NOMO-1 treated with DMSO at 0.1 percent for 48 hours (cell line): ENCODE measurements at regions not wholly inside any gene's neighbourhood (a gene's known extent, or its start where the extent isn't known, plus 50 kb on each side); places are given as distances from the start of the nearest gene placed in this dataset.

Experiments
- DNase-seq: peaks from one replicate; lab custom pipeline; 2025; ENCODE audit not compliant: unreplicated experiment; lab: John Stamatoyannopoulos, UW

GRCh38 chr11:11045156-11045930 is 187.5 kb upstream of the ZBED5 start:
- DNase-seq, result no peak

- no peak for DNase-seq
Observed at GRCh38 chr11:11044137-11044855, 186.4 kb upstream of the ZBED5 start.

- DNase-seq, result no peak
Observed at GRCh38 chr11:11043721-11044120, 185.9 kb upstream of the ZBED5 start.

GRCh38 chr11:11039208-11039965 is 181.5 kb upstream of the ZBED5 start:
- no peak for DNase-seq

- DNase-seq, result no peak
Observed at GRCh38 chr11:11038782-11039181, 180.9 kb upstream of the ZBED5 start.

GRCh38 chr11:11038352-11038751 is 180.5 kb upstream of the ZBED5 start:
- no peak for DNase-seq

- DNase-seq, result peak; percentile 30
Observed at GRCh38 chr11:11036848-11037732, 179.2 kb upstream of the ZBED5 start.

- DNase-seq, result no peak
Observed at GRCh38 chr11:11036185-11036847, 178.5 kb upstream of the ZBED5 start.

GRCh38 chr11:11035331-11035730 is 177.5 kb upstream of the ZBED5 start:
- no peak for DNase-seq

- DNase-seq, result no peak
Observed at GRCh38 chr11:11034476-11034875, 176.6 kb upstream of the ZBED5 start.

GRCh38 chr11:11032066-11032465 is 174.2 kb upstream of the ZBED5 start:
- DNase-seq, result no peak

GRCh38 chr11:11029027-11029426 is 171.2 kb upstream of the ZBED5 start:
- no peak for DNase-seq

GRCh38 chr11:11028017-11028692 is 170.3 kb upstream of the ZBED5 start:
- peak; percentile 43 for DNase-seq

GRCh38 chr11:11027288-11027687 is 169.4 kb upstream of the ZBED5 start:
- DNase-seq, result no peak

- DNase-seq, result no peak
Observed at GRCh38 chr11:11025087-11025486, 167.2 kb upstream of the ZBED5 start.

- DNase-seq, result peak; percentile 13
Observed at GRCh38 chr11:11022125-11022730, 164.4 kb upstream of the ZBED5 start.

GRCh38 chr11:11021563-11021962 is 163.7 kb upstream of the ZBED5 start:
- no peak for DNase-seq

- no peak for DNase-seq
Observed at GRCh38 chr11:11020747-11021149, 162.9 kb upstream of the ZBED5 start.

GRCh38 chr11:11020219-11020726 is 162.4 kb upstream of the ZBED5 start:
- no peak for DNase-seq
